K562 (cell line): ENCODE measurements at regions not wholly inside any gene's neighbourhood (a gene's known extent, or its start where the extent isn't known, plus 50 kb on each side); places are given as distances from the start of the nearest gene placed in this dataset.

Experiments
- ATAC-seq: fragments of 200-7000 bp; cut with Tn5 transposase; 3 replicates; pipeline ENCODE4 v1.9.1; 2020; ENCODE audit warnings: moderate library complexity
- BruUV-seq: library from RNA; stranded (reverse); fragments of 400-500 nt; replicated peaks from 2 replicates; lab custom pipeline; 2021; lab: Mats Ljungman, UMichigan
- CTCF ChIA-PET: fragments of 300-600 bp; formaldehyde crosslinking; extraction: SDS; loops from one replicate; lab custom pipeline; 2021; ENCODE audit warnings: low intra/inter-chr PET ratio; lab: Yijun Ruan, JAX
- POLR2A ChIA-PET: fragments of 300-600, 350-650 bp; sonication (Branson Sonifier 250); formaldehyde crosslinking; extraction: SDS; loops from one replicate; lab custom pipeline; 2021; ENCODE audit warnings: antibody characterized with exemption, inconsistent platforms; lab: Yijun Ruan, JAX
- DNase-seq, 4 experiments: peaks; one replicate each; pipeline versions ENCODE4 v3.0.0 to v3.0.0-alpha.2; 2011 to 2018; ENCODE audit warnings: low spot score in 3 of 4, mixed read lengths in 3 of 4; ENCODE audit errors: extremely low read depth in 1 of 4
- FAIRE-seq: peaks from 2 replicates; lab custom pipeline; 2011; peaks lifted over from hg19 to GRCh38; lab: Jason Lieb, UNC
- H2AFZ ChIP-seq: 2 replicates; pipeline ENCODE4 v1.6.0; 2011; ENCODE audit warnings: low read depth, low read length, control low read depth, inconsistent platforms
- H3K27ac ChIP-seq: fragments of 200-600 bp; 3 replicates; pipeline ENCODE4 v1.8.0; 2011; ENCODE audit warnings: low read depth, mild to moderate bottlenecking, control low read depth, inconsistent platforms, low read length, moderate library complexity, mixed read lengths; ENCODE audit errors: extremely low read depth
- H3K27me3 ChIP-seq, 2 experiments: fragments of 300-600 bp in 1 of 2; 2 replicates in 1 of 2; 3 replicates in 1 of 2; pipeline versions ENCODE4 v1.6.0 to v1.8.0; 2011; ENCODE audit warnings: inconsistent platforms in 2 of 2, low read length in 2 of 2, mild to moderate bottlenecking in 1 of 2, mixed read lengths in 1 of 2, moderate library complexity in 1 of 2; ENCODE audit not compliant: control insufficient read depth in 2 of 2, insufficient read depth in 2 of 2
- H3K36me3 ChIP-seq: fragments of 300-600 bp; 3 replicates; pipeline ENCODE4 v1.8.0; 2011; ENCODE audit warnings: mild to moderate bottlenecking, low read length, inconsistent platforms; ENCODE audit not compliant: control insufficient read depth, insufficient read depth
- H3K4me1 ChIP-seq, 2 experiments: fragments of 200-600 bp in 1 of 2; replicated peaks in 1 of 2; 2 replicates in 1 of 2; 3 replicates in 1 of 2; pipeline versions ENCODE4 v1.5.1 to v1.8.0; 2011; ENCODE audit warnings: inconsistent platforms in 2 of 2, low read length in 2 of 2, mild to moderate bottlenecking in 1 of 2, mixed read lengths in 1 of 2, moderate library complexity in 1 of 2; ENCODE audit not compliant: control insufficient read depth in 2 of 2, insufficient read depth in 2 of 2
- H3K4me2 ChIP-seq: 2 replicates; pipeline ENCODE4 v1.6.1; 2011; ENCODE audit warnings: low read length, control low read depth, inconsistent platforms, mixed read lengths; ENCODE audit not compliant: insufficient read depth
- H3K4me3 ChIP-seq: fragments of 200-600 bp; sonication (generic), shearing (Covaris generic); 2 replicates; pipeline ENCODE4 v1.5.1; 2016; ENCODE audit warnings: control low read depth, inconsistent platforms
- H3K79me2 ChIP-seq: fragments of 200-600 bp; 3 replicates; pipeline ENCODE4 v1.8.0; 2011; ENCODE audit warnings: low read length, inconsistent platforms; ENCODE audit not compliant: control insufficient read depth, insufficient read depth
- H3K9ac ChIP-seq, 2 experiments: 2 replicates each; pipeline versions ENCODE4 v1.6.0 to v1.6.1; 2011; ENCODE audit warnings: low read depth in 2 of 2, low read length in 2 of 2, control low read depth in 1 of 2, inconsistent platforms in 1 of 2, mild to moderate bottlenecking in 1 of 2, mixed read lengths in 1 of 2; ENCODE audit not compliant: insufficient read depth in 1 of 2
- H3K9me1 ChIP-seq: one replicate; pipeline ENCODE4 v1.6.0; 2011; ENCODE audit warnings: inconsistent platforms, mild to moderate bottlenecking, low read length, moderate library complexity; ENCODE audit not compliant: control insufficient read depth, insufficient read depth
- H3K9me3 ChIP-seq: replicated peaks from 2 replicates; pipeline ENCODE4 v1.5.1; 2011; ENCODE audit warnings: low read depth, low read length, inconsistent platforms; ENCODE audit not compliant: control insufficient read depth, insufficient read depth
- H4K20me1 ChIP-seq: replicated peaks from 2 replicates; pipeline ENCODE4 v1.6.1; 2011; ENCODE audit warnings: low read length, inconsistent platforms, mixed read lengths; ENCODE audit not compliant: control insufficient read depth, insufficient read depth
- CEBPG ChIP-seq, 3 experiments: fragments of 200-800 bp in 1 of 3; sonication (Bioruptor generic) in 1 of 3; sonication (generic) in 1 of 3; formaldehyde crosslinking in 1 of 3; IDR thresholded peaks in 2 of 3; conservative IDR thresholded peaks in 1 of 3; 2 replicates each; pipeline versions ENCODE4 v1.6.1 to v1.8.0; 2016 to 2022; ENCODE audit warnings: missing compliant biosample characterization in 2 of 3, missing genetic modification characterization in 2 of 3, mild to moderate bottlenecking in 1 of 3, missing genetic modification reagents in 1 of 3
- EGR1 ChIP-seq: fragments of 450-650 bp; conservative IDR thresholded peaks from 2 replicates; pipeline ENCODE4 v1.6.1; 2017; ENCODE audit warnings: mild to moderate bottlenecking
- MEIS2 ChIP-seq: fragments of 450-650 bp; IDR thresholded peaks from 2 replicates; pipeline ENCODE4 v1.6.1; 2014; ENCODE audit warnings: mild to moderate bottlenecking; ENCODE audit not compliant: partially characterized antibody
- PBX2 ChIP-seq, 2 experiments: IDR thresholded peaks in 1 of 2; conservative IDR thresholded peaks in 1 of 2; 2 replicates each; pipeline ENCODE4 v1.6.1; 2016; ENCODE audit warnings: low read depth in 2 of 2, mild to moderate bottlenecking in 1 of 2, missing compliant biosample characterization in 1 of 2, missing genetic modification characterization in 1 of 2, moderate library complexity in 1 of 2
- PKNOX1 ChIP-seq: fragments of 450-650 bp; IDR thresholded peaks from 2 replicates; pipeline ENCODE4 v1.6.1; 2016
- USF1 ChIP-seq: sonication (generic); formaldehyde crosslinking; IDR thresholded peaks from 2 replicates; pipeline ENCODE4 v1.9.0; 2022; ENCODE audit warnings: mild to moderate bottlenecking, missing genetic modification reagents
- WGBS: fragments of 100-300 bp; shearing (Covaris generic); methylation state at CpG from one replicate; pipeline ENCODE4 v1.1.6; 2016; ENCODE audit warnings: low coverage, mixed read lengths; ENCODE audit not compliant: insufficient coverage; ENCODE audit errors: missing lambda C conversion rate; 5-methylcytosine and 5-hydroxymethylcytosine counted together
- in situ Hi-C: fragments of 300-500 bp; cut with MboI; formaldehyde crosslinking; loops from 4 replicates; pipeline ENCODE4 v1.15.0; 2018; ENCODE audit warnings: inconsistent platforms, mixed read lengths
- intact Hi-C: fragments of 100-400 bp; cut with micrococcal nuclease; formaldehyde crosslinking; loops from 2 replicates; pipeline ENCODE4 v1.14.2; 2022

GRCh38 chr6:118705544-118706491 lies 54.4 kb upstream of the CEP85L start:
- intact Hi-C loops, result no loop called here
- peaks cover 1% of the 10 kb centered on the region; the same call in 1 of the 3 replicates for H3K36me3 ChIP-seq
- BruUV-seq, result no TSS peak
- H3K9me1 ChIP-seq, result no peaks in the 10 kb centered on the region
- in situ Hi-C loops, result no loop called here
- TF ChIP-seq PBX2 (CRISPR knock-in tag; IDR thresholded peaks at IDR 0.05; ENCODE audit: low read depth) (no peak), PBX2 (tag; conservative IDR thresholded peaks at IDR 0.05; ENCODE audit: low read depth) (peak; percentile 79), EGR1 (peak; percentile 74), MEIS2 (peak; percentile 78), PKNOX1 (peak; percentile 50), USF1 (CRISPR knock-in tag) (no peak), CEBPG (CRISPR knock-in tag; IDR thresholded peaks at IDR 0.05) (no peak), CEBPG (tag; conservative IDR thresholded peaks at IDR 0.05 in 1 of 2, IDR thresholded peaks at IDR 0.05 in 1 of 2) (0 out of 4 replicates have a peak, but pooled peaks of 1 of the 2 experiments have one; percentile 17)
- H2AFZ ChIP-seq, result peak overlapping the region; percentile 14; the same call in 1 of the 2 replicates
- H3K9ac ChIP-seq, result peak overlapping the region in 1 of 2 experiments; percentile 59; a peak in 1 of 4 replicates
- POLR2A ChIA-PET, result interaction anchor here (1.0 to 5.0 kb wide), 5 partner anchors 8 to 68 kb away, joined by 3 to 29 read pairs (median 5); no protein-coding TSS in a partner anchor
- DNase-seq (peak in 2 of 4 experiments; percentile 46 to 58), FAIRE-seq (peak; percentile 40), ATAC-seq (peak; percentile 20; the same call in 2 of the 3 replicates)
- no peak overlapping the region for H3K4me3 ChIP-seq
- 39% methylated on average over 4 of the region's 4 CpGs for WGBS
- no peaks in the 10 kb centered on the region for H4K20me1 ChIP-seq
- no peaks in the 10 kb centered on the region for H3K9me3 ChIP-seq
- CTCF ChIA-PET, result no interaction called here
- peaks cover 8 to 26% of the 10 kb centered on the region in 2 experiments for H3K4me1 ChIP-seq
- H3K4me2 ChIP-seq, result peak overlapping the region; percentile 59
- H3K27ac ChIP-seq, result no peak overlapping the region
- no peaks in the 10 kb centered on the region for H3K27me3 ChIP-seq
- H3K79me2 ChIP-seq, result peaks cover 64% of the 10 kb centered on the region
